ENCODE measurements at regions not wholly inside any gene's neighbourhood (a gene's known extent, or its start where the extent isn't known, plus 50 kb on each side); places are given as distances from the start of the nearest gene placed in this dataset.

DNA sequence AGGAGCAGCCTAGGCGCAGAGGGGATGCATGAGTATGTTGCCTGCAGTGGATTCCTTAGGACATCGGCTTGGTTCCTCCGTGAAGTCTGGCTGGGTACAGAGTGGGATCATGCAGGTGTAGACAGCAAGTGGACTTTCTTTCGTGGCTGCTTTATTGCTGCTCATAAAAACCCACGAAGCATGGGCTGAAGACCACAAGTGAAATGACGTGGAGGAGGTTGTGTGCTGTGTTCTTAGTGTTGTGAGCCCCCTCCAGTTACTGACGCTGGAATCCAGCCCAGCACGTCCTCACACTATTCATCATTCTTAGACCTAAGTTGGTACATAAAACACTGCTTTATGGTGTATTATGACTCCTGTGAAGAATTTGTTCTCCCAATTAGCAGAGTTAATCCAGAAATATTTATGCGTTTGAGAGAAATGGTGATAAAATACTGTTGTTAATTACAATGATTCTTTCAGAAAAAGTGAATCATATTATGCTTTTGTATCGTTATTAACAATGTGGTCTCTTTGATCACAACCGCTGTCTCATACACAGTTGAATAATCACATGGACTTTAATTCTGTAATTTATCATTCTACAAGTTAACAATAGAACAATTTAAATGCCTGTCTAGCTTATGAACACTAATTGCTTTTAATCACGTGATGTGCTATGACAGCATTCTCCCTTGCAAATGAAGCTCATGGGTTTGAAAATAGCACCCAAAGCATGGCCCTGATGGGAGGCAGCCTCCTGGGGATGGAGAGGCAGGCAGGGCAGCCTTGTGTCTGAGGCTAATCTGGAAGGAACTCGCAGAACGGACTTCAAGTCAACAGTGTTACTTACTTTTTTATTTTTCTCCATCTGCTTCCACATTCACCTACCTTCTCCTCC is 233.9 kb upstream of the SYNDIG1 start:
- DNase-seq = no peak
- Histone ChIP-seq H3K36me3 (no peaks in the 10 kb centered on the region), H3K27me3 (peaks cover 6% of the 10 kb centered on the region), H3K4me1 (no peaks in the 10 kb centered on the region), H3K4me3 (no peak overlapping the region), H3K9me3 (no peaks in the 10 kb centered on the region), H3K27ac (no peak overlapping the region)
- intact Hi-C loops (cut with DNase I) = no loop called here
- no peak for ATAC-seq
- TF ChIP-seq, protein P1, sequence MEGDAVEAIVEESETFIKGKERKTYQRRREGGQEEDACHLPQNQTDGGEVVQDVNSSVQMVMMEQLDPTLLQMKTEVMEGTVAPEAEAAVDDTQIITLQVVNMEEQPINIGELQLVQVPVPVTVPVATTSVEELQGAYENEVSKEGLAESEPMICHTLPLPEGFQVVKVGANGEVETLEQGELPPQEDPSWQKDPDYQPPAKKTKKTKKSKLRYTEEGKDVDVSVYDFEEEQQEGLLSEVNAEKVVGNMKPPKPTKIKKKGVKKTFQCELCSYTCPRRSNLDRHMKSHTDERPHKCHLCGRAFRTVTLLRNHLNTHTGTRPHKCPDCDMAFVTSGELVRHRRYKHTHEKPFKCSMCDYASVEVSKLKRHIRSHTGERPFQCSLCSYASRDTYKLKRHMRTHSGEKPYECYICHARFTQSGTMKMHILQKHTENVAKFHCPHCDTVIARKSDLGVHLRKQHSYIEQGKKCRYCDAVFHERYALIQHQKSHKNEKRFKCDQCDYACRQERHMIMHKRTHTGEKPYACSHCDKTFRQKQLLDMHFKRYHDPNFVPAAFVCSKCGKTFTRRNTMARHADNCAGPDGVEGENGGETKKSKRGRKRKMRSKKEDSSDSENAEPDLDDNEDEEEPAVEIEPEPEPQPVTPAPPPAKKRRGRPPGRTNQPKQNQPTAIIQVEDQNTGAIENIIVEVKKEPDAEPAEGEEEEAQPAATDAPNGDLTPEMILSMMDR (IDR thresholded peaks at IDR 0.05) = no peak

DNA sequence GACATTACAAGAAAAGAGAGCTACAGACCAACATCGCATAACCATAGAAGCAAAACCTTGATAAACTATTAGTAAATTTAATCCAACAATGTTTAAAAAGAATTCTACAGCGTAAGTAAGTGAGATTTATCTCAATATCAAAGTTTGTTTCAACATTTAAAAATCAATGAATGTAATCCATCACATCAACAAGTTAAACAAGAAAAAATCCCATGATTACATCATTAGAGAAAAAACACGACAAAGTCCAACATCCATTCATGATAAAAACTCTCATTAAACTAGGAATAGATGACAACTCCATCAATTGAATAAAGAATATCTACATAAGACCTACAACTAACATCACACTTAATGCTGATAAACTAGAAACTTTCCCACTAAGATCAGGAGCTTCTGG is 239.0 kb upstream of the GGTLC1 start:
- Histone ChIP-seq H3K36me3 (no peaks in the 10 kb centered on the region), H3K27ac (no peak overlapping the region), H3K4me1 (no peaks in the 10 kb centered on the region), H3K4me3 (no peak overlapping the region), H3K27me3 (peaks cover 13% of the 10 kb centered on the region), H3K9me3 (no peaks in the 10 kb centered on the region)
- DNase-seq (no peak), ATAC-seq (no peak)
- intact Hi-C loops (cut with DNase I) = no loop called here
- TF ChIP-seq, protein P1 (IDR thresholded peaks at IDR 0.05) = no peak

DNA sequence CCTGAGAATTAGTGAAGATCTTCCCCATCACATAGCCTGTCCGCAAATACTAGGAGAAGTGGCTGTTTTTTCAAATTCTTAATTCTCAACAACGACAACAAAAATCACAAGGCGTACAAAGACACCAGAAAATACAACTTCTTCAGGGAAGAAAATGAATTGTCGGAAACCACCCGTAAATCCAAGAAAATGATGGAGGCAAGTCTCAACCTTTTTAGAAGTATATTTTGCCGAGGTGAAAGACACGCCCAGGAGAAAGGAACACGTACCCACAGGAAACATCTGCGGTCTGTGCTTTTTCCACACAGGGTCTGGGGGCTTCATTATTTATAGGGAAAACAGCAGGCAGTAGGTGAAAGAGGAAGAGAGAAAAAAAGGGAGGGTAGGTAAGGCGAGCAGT is 223.9 kb upstream of the GGTLC1 start:
- no peaks in the 10 kb centered on the region for H3K36me3 ChIP-seq
- no peak overlapping the region for H3K4me3 ChIP-seq
- DNase-seq (no peak), ATAC-seq (no peak)
- H3K4me1 ChIP-seq = no peaks in the 10 kb centered on the region
- H3K27me3 ChIP-seq = peaks cover 12% of the 10 kb centered on the region
- no peaks in the 10 kb centered on the region for H3K9me3 ChIP-seq
- TF ChIP-seq, protein P1 (IDR thresholded peaks at IDR 0.05) = no peak
- intact Hi-C loops (cut with DNase I) = no loop called here
- no peak overlapping the region for H3K27ac ChIP-seq

DNA sequence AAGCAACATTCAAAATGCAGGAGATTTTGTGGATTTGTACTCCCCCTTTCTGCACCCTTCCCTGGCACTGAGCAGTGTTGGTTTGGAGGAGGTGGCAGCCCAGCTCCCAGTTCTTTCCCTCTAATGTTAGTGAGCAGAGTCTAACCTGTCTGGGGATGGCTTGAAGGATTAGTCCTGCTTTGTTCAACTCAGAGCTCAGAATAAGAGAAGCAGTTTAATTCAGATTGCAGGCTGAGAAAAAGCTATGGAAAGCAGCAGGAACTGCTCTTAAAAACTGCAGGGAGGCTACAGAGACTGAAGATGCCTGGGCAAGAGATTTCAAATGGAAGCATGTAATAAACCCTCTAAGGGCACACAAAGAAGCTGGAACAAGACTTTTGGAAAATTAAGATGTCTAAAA is 223.4 kb upstream of the GGTLC1 start:
- TF ChIP-seq, protein P1 (IDR thresholded peaks at IDR 0.05) = no peak
- ATAC-seq = no peak
- intact Hi-C loops (cut with DNase I) = no loop called here

DNA sequence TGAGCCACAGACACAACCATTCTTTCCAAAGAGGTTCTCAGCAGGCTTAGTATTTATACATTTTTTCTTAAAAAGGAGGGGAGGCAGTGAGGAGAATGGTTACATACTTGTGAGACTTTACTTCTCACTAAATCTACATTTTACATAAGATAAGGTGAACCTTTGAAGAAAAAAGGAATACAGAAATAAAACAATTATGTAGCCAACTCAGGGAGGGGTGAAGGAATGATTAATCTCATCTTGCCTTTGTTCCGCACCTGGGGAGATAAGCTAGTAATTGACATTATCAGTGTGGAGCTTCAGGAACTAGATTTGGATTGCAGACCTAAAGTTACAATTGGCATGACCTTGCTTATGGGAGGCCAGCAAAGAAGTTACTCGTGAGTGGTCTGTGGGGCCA is 221.8 kb upstream of the GGTLC1 start:
- Histone ChIP-seq H3K36me3 (no peaks in the 10 kb centered on the region), H3K27ac (no peak overlapping the region), H3K27me3 (peaks cover 12% of the 10 kb centered on the region), H3K9me3 (no peaks in the 10 kb centered on the region), H3K4me3 (no peak overlapping the region), H3K4me1 (no peaks in the 10 kb centered on the region)
- DNase-seq (no peak), ATAC-seq (no peak)
- intact Hi-C loops (cut with DNase I) = no loop called here
- TF ChIP-seq, protein P1 (IDR thresholded peaks at IDR 0.05) = no peak

More for the DNA sequence above, 223.4 kb upstream of the GGTLC1 start:
- peaks cover 12% of the 10 kb centered on the region for H3K27me3 ChIP-seq
- no peaks in the 10 kb centered on the region for H3K9me3 ChIP-seq
- no peak overlapping the region for H3K4me3 ChIP-seq
- no peaks in the 10 kb centered on the region for H3K4me1 ChIP-seq
- H3K36me3 ChIP-seq = no peaks in the 10 kb centered on the region
- no peak for DNase-seq
- H3K27ac ChIP-seq = no peak overlapping the region
